ENCODE measurements at regions not wholly inside any gene's neighbourhood (a gene's known extent, or its start where the extent isn't known, plus 50 kb on each side); places are given as distances from the start of the nearest gene placed in this dataset.

DNA sequence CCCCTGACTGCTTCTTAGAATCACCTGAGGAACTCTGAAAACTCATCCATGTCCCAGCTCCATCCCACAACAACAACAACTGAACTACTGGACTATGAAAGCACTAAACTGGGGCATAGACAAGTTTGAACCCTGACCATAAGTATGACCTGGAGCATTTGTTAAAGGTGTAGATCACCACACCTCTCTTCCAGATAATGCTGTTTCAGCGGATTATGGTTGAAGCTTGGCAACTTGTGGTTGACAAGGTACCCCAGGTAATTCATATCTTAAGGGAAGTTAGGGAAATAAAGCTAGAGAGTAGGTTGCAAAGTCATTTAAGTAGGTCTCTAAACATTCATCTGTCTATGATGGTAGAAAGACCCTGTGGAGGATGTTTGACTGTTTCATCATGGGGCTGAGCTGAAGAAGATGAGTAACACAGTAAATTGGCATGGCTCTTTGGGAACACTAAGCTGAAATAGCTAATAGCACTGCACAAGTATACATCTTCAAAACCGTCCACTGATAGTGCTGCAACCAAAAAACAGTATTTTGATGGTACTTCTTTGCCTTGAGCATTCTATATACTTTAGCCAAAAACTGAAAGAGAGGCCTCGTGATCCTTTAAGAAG lies 80.2 kb downstream of the TMEM174 start:
- TF ChIP-seq POLR2AphosphoS5 (IDR thresholded peaks at IDR 0.05): no peak
- TF ChIP-seq, protein P1, sequence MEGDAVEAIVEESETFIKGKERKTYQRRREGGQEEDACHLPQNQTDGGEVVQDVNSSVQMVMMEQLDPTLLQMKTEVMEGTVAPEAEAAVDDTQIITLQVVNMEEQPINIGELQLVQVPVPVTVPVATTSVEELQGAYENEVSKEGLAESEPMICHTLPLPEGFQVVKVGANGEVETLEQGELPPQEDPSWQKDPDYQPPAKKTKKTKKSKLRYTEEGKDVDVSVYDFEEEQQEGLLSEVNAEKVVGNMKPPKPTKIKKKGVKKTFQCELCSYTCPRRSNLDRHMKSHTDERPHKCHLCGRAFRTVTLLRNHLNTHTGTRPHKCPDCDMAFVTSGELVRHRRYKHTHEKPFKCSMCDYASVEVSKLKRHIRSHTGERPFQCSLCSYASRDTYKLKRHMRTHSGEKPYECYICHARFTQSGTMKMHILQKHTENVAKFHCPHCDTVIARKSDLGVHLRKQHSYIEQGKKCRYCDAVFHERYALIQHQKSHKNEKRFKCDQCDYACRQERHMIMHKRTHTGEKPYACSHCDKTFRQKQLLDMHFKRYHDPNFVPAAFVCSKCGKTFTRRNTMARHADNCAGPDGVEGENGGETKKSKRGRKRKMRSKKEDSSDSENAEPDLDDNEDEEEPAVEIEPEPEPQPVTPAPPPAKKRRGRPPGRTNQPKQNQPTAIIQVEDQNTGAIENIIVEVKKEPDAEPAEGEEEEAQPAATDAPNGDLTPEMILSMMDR (IDR thresholded peaks at IDR 0.05): no peak
